Stimulated activated CD8-positive, alpha-beta memory T cell treated with anti-CD3 and anti-CD28 coated beads, Interleukin-15, amount 100 ng/mL, for 4 hours (primary cell): ENCODE measurements at regions not wholly inside any gene's neighbourhood (a gene's known extent, or its start where the extent isn't known, plus 50 kb on each side); places are given as distances from the start of the nearest gene placed in this dataset.
"Not testable (repeated sequence)": the region's sequence is repeated elsewhere in the genome, so short reads cannot be mapped to it uniquely, and the experiment has no call there.

Experiments
- DNase-seq, 2 donors: peaks; one replicate each; pipeline ENCODE4 v3.0.0-alpha.2; 2020; ENCODE audit warnings: low read depth in 2 of 2

DNA sequence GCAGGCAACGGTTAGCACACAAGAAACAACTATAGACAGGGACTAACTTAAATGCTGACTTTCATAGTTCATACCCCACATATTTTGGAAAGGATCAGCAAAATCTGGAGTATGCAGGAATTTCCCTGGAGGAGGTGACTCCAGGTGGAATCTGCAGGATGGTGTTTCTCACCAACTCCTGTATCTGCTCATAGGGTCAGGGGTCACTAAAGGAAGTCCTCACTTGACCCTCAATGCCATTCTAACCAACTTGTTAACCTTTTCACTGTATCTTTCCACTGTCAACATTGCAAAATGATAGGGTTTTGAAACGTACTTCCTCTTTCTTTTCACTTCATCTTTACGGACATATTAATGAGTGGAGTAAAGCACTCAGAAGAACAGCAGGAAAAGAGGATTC, 207.0 kb upstream of the CXCR4 start:
- no peak for DNase-seq

DNA sequence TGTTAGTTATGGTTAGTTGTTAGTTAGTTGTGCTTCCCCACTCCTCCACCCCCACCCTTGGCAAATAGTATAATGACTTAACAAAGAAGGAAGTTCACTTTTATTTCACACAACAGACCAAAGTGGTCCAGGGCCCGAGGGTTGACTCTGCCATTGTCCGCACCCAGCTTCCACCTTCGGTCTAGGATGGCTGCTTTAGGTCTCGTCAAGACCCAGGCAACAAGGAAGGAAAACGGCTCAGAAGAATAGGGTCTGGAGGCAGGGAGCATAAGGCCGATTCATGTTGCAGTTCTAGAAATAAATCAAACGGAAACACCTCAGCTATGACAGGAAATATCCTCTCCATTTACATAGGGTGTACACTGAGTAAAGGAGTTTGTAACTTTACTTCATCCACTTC, 206.0 kb upstream of the CXCR4 start:
- DNase-seq, result no peak

DNA sequence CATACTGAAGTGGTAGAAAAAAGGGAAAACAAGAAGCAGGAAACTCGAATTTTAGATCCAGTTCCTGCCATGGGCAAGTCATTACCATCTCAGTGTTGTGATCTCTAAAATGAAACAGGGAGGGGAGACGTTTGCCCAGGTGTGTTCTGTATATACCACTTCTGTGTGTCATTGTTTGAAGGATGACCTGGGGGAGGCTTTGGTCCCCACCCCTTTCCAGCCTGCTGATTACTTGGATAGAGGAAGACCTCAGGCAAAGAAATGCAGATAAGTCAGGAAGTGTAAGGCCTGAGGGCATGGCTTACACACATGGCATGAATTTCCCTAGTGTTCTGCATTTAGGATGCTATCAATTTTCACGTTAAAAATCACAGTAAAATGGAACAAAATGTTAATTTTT, 205.2 kb upstream of the CXCR4 start:
- DNase-seq, result no peak

DNA sequence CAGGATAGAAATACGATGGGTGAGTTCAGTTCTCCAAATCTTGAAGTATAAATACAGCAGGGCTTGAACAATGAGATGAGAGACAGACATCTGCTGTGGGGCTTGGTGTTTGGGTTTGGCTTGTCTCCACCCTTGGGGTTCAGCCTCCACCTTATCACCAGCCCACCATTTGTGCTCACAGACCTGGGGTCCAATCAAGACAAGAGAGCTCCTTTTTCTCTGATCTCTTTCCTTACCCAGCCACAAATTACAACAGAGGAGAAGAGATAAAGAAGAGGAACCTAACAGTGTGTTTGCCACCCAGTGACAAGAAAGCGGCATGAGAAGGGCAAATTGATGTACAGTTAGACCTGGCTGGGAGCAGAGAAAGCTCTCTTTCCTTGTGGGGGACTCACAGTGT, 204.5 kb upstream of the CXCR4 start:
- DNase-seq, result no peak

DNA sequence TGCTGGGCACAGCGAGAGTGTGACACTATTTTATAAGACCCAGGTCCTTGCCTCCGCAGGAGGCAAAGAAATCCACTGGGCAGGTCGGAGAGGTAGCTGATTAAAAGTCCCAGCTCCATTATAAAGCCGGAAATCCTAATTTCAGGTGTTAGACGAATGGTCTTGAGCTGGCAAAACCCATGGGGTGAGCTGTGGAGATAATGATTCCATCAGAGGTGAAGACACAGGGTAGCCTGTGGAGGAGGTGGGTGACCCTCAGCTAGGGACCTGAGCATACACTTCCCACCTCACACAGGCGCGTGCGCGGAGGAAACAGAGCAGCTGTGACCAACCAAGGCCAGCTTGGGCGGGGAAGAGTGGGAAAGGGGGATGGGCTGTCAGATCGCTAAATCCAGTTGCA, 201.7 kb upstream of the CXCR4 start:
- DNase-seq, result no peak

DNA sequence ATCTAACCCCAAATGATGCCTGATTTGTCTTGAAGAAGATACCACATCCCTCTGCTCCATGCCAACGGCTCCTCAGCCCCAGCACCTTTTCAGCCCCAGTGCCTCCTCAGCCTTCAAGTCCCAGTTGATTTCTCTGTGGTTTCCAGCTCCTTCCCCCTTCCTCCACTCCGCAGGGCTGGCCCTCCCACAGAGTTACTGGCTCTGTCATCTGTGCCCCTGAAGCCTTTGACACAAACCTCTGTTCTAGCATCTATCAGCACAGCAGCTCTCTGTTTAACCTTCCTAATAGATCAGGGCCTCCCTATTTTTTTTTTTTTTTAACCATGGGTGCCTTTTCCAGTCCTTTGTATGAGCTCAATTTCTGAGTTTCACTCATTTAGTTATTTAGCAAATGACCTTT, 201.3 kb upstream of the CXCR4 start:
- no peak for DNase-seq

DNA sequence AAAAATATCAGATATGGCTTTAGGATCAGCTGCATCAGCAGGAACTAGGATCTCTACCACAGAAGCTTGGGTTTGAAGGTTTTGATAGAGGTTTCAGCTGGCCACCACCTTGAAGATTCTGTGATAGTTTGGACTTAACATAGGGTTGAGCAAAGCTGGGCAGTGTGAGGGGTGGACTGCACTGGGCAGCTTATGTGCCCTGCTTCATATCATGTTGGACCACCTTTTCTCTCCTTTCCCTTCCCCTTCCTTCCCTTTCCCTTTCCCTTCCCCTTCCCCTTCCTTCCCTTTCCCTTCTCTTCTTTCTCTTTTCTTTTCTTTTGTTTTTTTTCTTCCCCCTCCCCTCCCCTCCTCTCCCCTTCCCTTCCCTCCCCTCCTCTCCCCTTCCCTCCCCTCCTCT, 196.3 kb upstream of the CXCR4 start:
- no peak for DNase-seq

DNA sequence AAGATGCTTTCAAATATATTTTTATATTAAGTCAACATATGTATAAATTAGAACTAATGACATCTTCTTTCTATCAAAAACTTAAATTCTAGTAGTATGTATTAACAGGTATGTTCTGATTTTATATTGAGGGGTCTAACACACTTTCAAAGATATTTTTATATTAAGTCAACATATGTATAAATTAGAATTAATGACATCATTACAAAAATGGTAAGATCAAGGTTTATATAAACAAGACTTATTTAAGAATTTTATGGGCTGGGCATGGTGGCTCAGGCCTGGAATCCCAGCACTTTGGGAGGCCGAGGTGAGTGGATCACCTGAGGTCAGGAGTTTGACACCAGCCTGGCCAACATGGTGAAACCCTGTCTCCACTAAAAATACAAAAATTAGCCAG, 194.6 kb upstream of the CXCR4 start:
- DNase-seq, result not testable (repeated sequence)

DNA sequence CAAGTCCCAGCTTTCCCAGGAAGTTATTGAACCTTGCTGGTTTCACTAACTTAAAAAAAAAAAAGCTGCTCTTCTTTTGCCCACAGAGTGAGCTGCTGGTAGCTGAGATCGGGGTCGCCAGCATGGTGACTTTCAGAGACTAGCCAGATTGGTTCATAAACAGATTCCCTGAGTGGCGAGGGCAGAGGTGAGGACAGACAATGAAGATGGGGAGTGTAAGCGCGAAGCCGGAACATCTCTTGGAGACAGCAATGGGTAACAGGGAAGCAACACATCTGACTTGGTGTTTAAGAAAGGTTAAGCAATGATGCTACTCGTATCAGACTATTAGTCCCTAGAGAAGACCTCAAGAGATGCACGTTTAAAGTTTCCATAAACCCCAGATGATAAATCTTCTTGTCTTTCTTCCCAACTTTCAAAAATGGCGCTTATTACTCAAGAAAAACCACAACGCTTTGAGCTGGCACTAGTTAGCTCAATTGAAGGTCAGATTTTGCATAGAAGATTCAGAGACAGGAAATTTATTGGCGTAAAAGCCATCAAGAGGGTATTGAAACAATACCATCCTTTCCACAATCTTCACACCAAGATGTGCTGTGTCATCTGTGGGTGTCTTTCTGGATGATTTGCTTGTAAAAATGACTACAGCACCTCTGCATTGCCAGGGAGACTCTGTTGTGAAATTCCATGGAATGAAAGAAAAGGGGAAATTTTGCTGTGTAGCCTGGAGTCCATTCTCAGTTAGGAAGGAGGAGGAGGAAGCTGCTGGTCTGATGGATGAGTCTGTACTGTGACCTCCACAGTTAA, 193.1 kb upstream of the CXCR4 start:
- DNase-seq, result no peak

DNA sequence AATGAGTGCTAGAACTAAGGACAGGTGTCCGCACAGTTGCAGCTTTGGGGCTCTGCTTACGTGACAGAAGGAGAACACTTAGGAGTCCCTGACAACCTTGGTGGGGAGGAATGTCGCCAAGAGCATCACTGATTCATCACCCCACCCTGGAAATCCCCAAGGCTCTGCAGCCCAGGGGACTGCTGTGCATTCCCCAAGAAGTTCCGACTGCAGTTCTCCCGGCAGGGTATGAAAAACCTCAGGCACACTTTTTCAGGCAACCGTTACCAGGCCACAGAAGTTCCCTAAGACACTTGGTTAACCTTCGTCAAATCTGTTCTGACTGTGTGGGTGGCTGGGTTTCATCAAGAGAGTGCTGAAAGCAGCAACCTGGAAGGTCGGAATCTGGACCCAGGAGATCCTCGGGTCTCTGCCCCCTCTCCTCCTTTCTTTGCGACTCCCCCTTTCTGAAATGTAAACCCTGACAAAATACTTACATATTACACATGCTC, 192.1 kb upstream of the CXCR4 start:
- DNase-seq, result no peak

DNA sequence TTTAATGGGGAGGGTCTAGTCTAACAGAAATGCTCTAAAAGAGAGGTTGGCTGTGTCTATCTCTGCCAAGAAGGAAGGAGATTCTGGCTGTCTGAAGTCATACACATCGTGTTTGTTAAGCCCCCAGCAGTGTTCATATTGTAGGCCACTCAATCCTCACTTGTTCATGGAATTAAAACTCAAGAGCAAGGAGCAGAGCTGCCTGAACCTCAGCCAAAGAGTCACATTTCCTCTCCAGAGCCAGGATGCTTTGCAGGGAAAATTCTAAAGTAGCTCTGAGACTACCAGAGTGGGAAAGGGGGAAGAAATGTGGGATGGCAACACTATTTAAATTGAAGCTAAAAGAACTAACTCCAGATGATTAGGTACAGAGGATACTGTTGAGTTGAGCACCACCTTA, 190.7 kb upstream of the CXCR4 start:
- no peak for DNase-seq

DNA sequence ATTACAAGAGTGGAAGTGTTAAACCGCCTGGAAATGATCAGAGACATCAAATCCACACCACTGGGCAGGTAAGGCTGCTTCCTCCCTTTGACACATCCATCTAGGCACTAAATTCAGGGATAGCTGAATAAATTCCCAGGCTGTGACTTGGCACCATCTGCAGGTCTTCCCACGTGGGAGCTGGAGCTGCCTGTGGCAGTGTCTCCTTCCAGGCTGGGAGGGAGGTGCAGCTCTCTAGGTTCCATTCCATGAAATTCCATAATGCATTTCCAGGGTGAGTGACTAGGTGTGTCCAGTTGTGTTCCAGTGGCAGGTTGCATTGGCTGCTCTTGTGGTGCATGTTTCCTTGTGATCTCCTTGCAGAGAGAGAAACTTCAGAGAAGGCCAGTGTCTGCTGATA, 188.9 kb upstream of the CXCR4 start:
- DNase-seq, result no peak

DNA sequence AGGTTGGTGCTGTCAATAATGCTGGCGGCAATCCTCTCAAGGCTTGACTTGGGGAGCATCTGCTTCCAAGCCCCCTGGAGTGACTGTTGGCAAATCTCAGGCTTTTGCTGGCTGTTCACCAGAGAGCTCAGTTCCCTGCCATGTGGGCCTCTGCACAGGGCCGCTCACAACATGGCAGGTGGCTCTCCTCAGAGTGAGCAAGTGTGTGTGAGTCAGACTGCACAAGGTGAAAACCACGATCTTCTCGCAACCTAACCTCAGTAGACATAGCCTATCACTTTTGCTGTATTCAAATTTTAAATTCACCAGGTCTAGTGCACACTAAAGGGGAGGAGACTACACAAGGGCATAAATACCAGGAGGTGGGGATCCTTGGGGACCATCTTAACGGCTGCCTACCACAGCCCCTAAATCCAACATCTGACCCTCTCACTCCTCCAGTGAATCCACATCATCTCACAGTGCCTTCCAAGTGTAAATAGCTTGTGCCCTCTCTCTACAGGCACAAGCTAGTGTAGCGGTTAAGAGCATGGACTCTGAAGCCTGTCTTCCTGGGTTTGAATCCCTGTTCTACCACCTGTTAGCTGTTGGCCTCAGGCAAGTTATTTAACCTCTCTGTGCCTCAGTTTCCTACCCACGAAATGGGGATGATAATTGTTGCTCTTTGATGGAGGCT, 187.7 kb upstream of the CXCR4 start:
- DNase-seq, result peak; percentile 15 to 53

DNA sequence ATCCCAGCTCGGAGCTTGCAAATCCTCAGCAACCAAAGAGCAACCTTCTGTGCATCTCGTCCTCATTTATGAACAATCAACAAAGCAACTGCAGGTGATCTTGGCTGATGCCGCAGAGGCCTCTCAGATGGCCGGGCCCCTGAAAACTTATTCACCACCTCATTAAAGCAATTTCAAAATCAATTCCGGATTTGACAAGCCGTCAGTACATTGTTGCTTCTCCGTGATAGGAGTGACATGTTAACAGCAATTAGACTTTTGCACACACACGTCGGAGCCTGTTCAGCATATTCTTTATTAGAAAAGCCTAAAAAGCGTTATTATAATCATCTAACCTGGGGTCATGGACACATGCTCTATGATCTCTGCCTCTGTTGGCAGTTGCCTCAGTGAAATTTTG, 183.1 kb upstream of the CXCR4 start:
- no peak for DNase-seq

DNA sequence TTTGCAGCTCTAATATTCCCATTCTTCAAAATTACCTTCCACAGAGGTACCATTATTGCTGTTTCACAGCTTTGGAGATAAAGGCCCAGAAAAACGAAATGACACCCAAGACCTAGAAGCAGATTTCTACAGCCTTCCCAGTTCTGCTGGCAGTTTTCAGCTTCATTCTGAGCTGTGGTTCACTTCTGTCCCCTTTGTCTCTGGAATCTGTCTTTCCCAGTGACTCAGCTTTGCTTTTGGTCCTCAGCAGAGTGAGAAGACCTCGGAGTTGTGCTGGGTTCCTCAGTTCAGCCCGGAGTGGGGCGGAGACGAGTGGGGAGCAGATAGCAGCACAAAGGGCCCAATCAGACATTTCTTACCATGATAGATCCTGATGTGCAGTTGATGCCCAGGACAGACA, 180.7 kb upstream of the CXCR4 start:
- no peak for DNase-seq

DNA sequence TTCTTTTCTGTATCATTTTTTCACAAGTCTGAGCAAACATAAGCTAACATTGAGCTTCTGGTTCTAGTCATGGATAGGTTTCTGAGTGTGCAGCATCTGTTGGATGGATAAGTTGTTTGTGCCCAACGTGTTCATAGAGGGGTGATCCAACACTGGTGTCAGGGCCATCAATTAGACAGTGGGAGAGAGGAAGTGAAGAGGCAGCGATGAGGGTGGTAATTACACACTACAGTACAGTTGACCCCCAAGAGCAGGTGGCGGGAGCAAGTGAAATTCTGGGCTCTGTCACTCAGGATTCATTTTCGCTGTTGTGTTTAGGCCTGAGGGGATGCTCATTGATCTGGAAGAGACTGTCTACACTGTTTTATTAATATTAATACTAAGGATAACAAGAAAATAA, 180.0 kb upstream of the CXCR4 start:
- no peak for DNase-seq

DNA sequence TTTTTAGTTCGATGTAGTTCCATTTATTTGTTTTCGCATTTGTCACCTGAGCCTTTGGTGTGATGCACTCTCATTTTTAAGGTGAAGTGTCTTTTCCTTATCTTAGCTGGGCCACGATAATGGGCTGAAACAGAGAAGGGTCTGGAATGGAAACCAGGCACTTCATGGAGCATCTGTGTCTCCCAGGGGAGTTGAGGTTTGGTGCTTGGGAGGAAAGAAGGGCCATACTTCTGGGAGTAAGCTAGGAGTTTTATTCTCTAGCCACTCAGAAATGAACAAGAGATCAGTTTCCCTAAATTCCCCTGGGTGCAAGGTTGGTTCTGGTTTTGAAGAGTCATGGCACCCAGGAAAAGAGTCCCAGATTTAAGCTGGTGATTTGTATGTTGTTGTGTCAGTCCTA, 179.4 kb upstream of the CXCR4 start:
- DNase-seq, result no peak

DNA sequence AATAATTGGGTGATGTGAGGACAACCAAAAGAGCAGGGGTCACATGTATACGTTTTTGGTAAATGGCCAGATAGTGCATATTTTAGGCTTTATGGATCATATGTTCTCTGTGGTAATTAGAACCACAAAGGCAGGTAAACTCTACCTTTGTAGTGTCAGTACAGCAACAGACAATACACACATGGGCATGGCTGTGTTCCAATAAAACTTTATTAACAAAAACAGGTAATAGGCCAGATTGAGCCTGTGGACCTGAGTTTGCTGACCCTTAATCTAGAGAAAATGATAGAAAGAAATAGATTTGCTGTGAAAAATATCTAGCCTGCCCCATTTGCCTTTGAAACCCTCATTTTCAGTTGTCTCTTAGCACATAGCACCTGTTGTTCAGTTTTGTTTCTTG, 177.2 kb upstream of the CXCR4 start:
- no peak for DNase-seq

DNA sequence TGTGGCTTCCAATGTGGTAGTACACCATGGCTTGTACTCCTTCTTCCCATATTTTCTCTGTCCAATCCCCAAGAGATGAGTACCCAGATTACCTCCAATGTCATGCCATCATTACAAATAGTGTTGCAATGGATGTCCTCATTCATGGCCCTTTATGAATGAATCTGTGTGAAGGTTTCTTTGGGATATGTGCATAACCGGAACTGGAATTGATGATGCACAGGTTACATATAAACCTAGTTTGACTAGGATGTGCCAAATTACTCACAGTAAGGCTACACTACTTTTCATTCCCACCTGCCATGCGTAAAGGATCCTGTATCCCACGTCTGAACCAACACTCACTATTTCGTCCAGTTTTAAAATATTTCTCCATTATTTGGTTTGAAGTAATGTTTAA, 173.9 kb upstream of the CXCR4 start:
- no peak for DNase-seq

DNA sequence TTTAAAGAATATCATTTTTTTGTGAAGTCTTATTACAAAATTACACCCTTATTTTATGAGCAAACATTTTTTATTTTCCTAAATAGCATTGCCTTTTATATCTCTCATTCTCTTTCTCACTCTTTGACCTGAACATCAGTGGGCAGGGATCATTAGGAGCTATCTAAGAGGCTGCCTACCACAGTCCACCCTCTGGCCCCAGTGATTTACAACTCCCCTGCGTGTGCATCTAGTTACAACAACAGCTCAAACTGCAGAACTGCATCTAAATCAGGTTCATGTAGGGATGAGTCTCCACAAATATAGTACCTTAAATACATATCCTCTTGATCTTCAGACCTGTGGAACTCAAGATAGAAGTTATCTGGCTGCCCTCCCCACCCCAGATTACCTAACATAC, 172.4 kb upstream of the CXCR4 start:
- DNase-seq, result no peak

DNA sequence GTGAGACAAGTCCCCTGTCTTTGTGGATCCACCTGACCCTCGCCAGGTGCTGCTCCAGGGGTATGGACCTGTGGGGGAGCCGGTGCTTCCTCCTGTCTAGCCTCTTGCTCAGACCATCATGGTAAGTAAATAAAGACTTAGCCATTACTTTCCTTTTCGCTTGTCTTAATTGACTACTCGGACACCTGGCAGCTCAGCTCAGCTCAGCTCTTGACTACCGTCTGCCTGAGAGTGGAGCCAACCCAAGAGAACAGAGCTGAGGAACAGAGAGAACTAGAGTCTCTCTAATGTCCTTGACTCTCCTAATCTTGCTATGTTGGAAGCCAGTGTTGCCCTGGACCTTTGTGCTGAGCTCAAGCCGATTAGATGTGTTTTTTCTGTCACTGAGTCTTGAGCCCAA, 170.3 kb upstream of the CXCR4 start:
- DNase-seq, result no peak

DNA sequence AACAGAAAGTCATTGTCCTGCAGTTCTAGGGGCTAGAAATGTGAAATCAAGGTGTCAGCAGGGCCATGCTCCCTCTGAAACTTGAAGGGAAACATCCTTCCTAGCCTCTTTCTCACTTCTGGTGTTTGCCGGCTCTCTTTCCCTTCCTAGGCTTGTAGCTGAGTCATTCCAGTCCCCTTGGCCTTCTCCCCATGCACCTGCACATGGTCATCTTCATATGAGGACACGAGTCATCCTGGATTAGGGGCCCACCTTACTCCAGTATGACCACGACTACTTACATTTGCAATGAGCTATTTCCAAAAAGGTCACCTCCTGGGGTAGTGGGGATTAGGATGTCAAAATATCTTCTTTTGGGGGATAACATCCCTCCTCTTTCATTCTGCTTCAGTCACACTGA, 168.5 kb upstream of the CXCR4 start:
- DNase-seq, result no peak
